H1 (cell line): ENCODE measurements at regions not wholly inside any gene's neighbourhood (a gene's known extent, or its start where the extent isn't known, plus 50 kb on each side); places are given as distances from the start of the nearest gene placed in this dataset.

Experiments
- CTCF ChIA-PET: fragments of 300-600 bp; sonication (Branson Sonifier 250); formaldehyde crosslinking; loops from one replicate; lab custom pipeline; 2021; ENCODE audit not compliant: partially characterized antibody; lab: Charles Lee
- POLR2A ChIA-PET: fragments of 300-600 bp; sonication (Branson Sonifier 250); formaldehyde crosslinking; loops from one replicate; lab custom pipeline; 2021; ENCODE audit warnings: inconsistent platforms; ENCODE audit not compliant: partially characterized antibody; lab: Charles Lee
- DNase-seq, 2 experiments: peaks; one replicate each; pipeline versions ENCODE4 v3.0.0 to v3.0.0-alpha.2; 2010 to 2022; ENCODE audit warnings: low spot score in 2 of 2, low read depth in 1 of 2, mixed read lengths in 1 of 2
- FAIRE-seq: peaks from 2 replicates; lab custom pipeline; 2011; peaks lifted over from hg19 to GRCh38; lab: Jason Lieb, UNC
- H2AFZ ChIP-seq: 2 replicates; pipeline ENCODE4 v1.8.1; 2012; ENCODE audit warnings: low read length, inconsistent platforms
- H2AK5ac ChIP-seq: 2 replicates; pipeline ENCODE4 v1.6.1; 2013; ENCODE audit warnings: low read depth, low read length
- H2BK120ac ChIP-seq: replicated peaks from 2 replicates; pipeline ENCODE3; 2013; ENCODE audit warnings: low read depth, low read length, inconsistent platforms
- H2BK12ac ChIP-seq: 2 replicates; pipeline ENCODE4 v1.6.1; 2013; ENCODE audit warnings: low read depth, low read length
- H2BK15ac ChIP-seq: 2 replicates; pipeline ENCODE4 v1.6.1; 2013; ENCODE audit warnings: low read length
- H2BK20ac ChIP-seq: 2 replicates; pipeline ENCODE4 v1.6.1; 2013; ENCODE audit warnings: low read length
- H2BK5ac ChIP-seq: 2 replicates; pipeline ENCODE4 v1.6.1; 2013; ENCODE audit warnings: low read depth, low read length
- H3K14ac ChIP-seq: 2 replicates; pipeline ENCODE4 v1.6.1; 2013; ENCODE audit warnings: inconsistent platforms; ENCODE audit not compliant: insufficient read length
- H3K18ac ChIP-seq: 2 replicates; pipeline ENCODE4 v1.6.1; 2013; ENCODE audit warnings: low read length; ENCODE audit errors: extremely low read depth
- H3K23ac ChIP-seq: 2 replicates; pipeline ENCODE4 v1.6.1; 2013; ENCODE audit warnings: inconsistent platforms; ENCODE audit not compliant: insufficient read length
- H3K23me2 ChIP-seq: 2 replicates; pipeline ENCODE4 v1.6.1; 2013; ENCODE audit warnings: low read depth, low read length
- H3K27ac ChIP-seq: 2 replicates; pipeline ENCODE4 v1.6.1; 2011; ENCODE audit warnings: low read depth, low read length, inconsistent platforms
- H3K27me3 ChIP-seq, 4 experiments: replicated peaks in 1 of 4; 1 replicate in 1 of 4; 2 replicates in 3 of 4; pipeline versions ENCODE4 v1.6.1 to v1.8.1; 2011 to 2013; ENCODE audit warnings: low read length in 3 of 4, mild to moderate bottlenecking in 3 of 4, inconsistent platforms in 2 of 4, mixed read lengths in 2 of 4, moderate library complexity in 1 of 4; ENCODE audit not compliant: control insufficient read depth in 3 of 4, insufficient read depth in 3 of 4; ENCODE audit errors: extremely low read depth in 1 of 4
- H3K36me3 ChIP-seq, 4 experiments: 2 replicates each; pipeline versions ENCODE4 v1.6.1 to v1.8.1; 2011 to 2013; ENCODE audit warnings: mild to moderate bottlenecking in 4 of 4, low read length in 3 of 4, moderate library complexity in 2 of 4, control low read depth in 1 of 4, inconsistent platforms in 1 of 4; ENCODE audit not compliant: insufficient read depth in 4 of 4, control insufficient read depth in 2 of 4
- H3K4ac ChIP-seq: replicated peaks from 2 replicates; pipeline ENCODE3; 2013; ENCODE audit warnings: low read length, low read depth, mixed read lengths, inconsistent platforms; ENCODE audit not compliant: insufficient read length
- H3K4me1 ChIP-seq, 4 experiments: replicated peaks in 1 of 4; 1 replicate in 1 of 4; 2 replicates in 3 of 4; pipeline versions ENCODE4 v1.6.1 to v1.8.1; 2011 to 2013; ENCODE audit warnings: low read length in 3 of 4, inconsistent platforms in 2 of 4, mixed read lengths in 1 of 4; ENCODE audit not compliant: insufficient read depth in 4 of 4, control insufficient read depth in 3 of 4
- H3K4me2 ChIP-seq, 2 experiments: 2 replicates each; pipeline versions ENCODE4 v1.6.1 to v1.8.1; 2011 to 2013; ENCODE audit warnings: low read depth in 2 of 2, low read length in 2 of 2, control low read depth in 1 of 2, inconsistent platforms in 1 of 2, mild to moderate bottlenecking in 1 of 2; ENCODE audit not compliant: insufficient read depth in 1 of 2
- H3K4me3 ChIP-seq, 4 experiments: fragments of 200-600, 300-600 bp in 1 of 4; sonication (generic), shearing (Covaris generic), sonication (Bioruptor Twin) in 1 of 4; 2 replicates each; pipeline versions ENCODE4 v1.5.1 to v1.8.1; 2011 to 2016; ENCODE audit warnings: low read length in 4 of 4, low read depth in 3 of 4, control low read depth in 2 of 4, inconsistent platforms in 2 of 4, mild to moderate bottlenecking in 2 of 4, mixed read lengths in 1 of 4, moderate library complexity in 1 of 4; ENCODE audit not compliant: insufficient read depth in 2 of 4; ENCODE audit errors: extremely low read depth in 1 of 4
- H3K56ac ChIP-seq: replicated peaks from 2 replicates; pipeline ENCODE3; 2013; ENCODE audit warnings: low read depth, mild to moderate bottlenecking, mixed read lengths, low read length, inconsistent platforms; ENCODE audit not compliant: insufficient read length
- H3K79me1 ChIP-seq: 2 replicates; pipeline ENCODE4 v1.6.1; 2013; ENCODE audit warnings: low read depth, low read length, control low read depth
- H3K79me2 ChIP-seq, 2 experiments: 2 replicates each; pipeline versions ENCODE4 v1.6.1 to v1.8.1; 2012 to 2013; ENCODE audit warnings: low read length in 2 of 2, mild to moderate bottlenecking in 2 of 2, inconsistent platforms in 1 of 2; ENCODE audit not compliant: insufficient read depth in 2 of 2, control insufficient read depth in 1 of 2
- H3K9ac ChIP-seq, 4 experiments: replicated peaks in 1 of 4; 1 replicate in 1 of 4; 2 replicates in 3 of 4; pipeline versions ENCODE4 v1.6.1 to v1.8.1; 2011 to 2013; ENCODE audit warnings: low read depth in 3 of 4, low read length in 3 of 4, control low read depth in 2 of 4, mild to moderate bottlenecking in 2 of 4, moderate library complexity in 2 of 4, inconsistent platforms in 1 of 4; ENCODE audit errors: extremely low read depth in 1 of 4
- H3K9me3 ChIP-seq, 2 experiments: 2 replicates each; pipeline versions ENCODE4 v1.6.1 to v1.8.1; 2012 to 2013; ENCODE audit warnings: mild to moderate bottlenecking in 2 of 2, moderate library complexity in 2 of 2, control low read depth in 1 of 2, inconsistent platforms in 1 of 2, low read depth in 1 of 2, low read length in 1 of 2, mixed read lengths in 1 of 2; ENCODE audit not compliant: insufficient read depth in 2 of 2
- H4K20me1 ChIP-seq, 2 experiments: replicated peaks in 1 of 2; 2 replicates each; pipeline versions ENCODE3 to v1.8.1; 2011 to 2013; ENCODE audit warnings: inconsistent platforms in 2 of 2, low read length in 2 of 2, mild to moderate bottlenecking in 1 of 2; ENCODE audit not compliant: insufficient read depth in 2 of 2, control insufficient read depth in 1 of 2
- H4K5ac ChIP-seq: 2 replicates; pipeline ENCODE4 v1.6.1; 2013; ENCODE audit warnings: low read length, low read depth, mixed read lengths, inconsistent platforms; ENCODE audit not compliant: insufficient read length
- H4K8ac ChIP-seq: 2 replicates; pipeline ENCODE4 v1.8.0; 2013; ENCODE audit warnings: mild to moderate bottlenecking, moderate library complexity, low read length, inconsistent platforms; ENCODE audit not compliant: insufficient read depth; ENCODE audit errors: extremely low read depth
- H4K91ac ChIP-seq: replicated peaks from 2 replicates; pipeline ENCODE3; 2013; ENCODE audit warnings: low read length, mixed read lengths, inconsistent platforms; ENCODE audit not compliant: insufficient read length
- RXRA ChIP-seq: IDR thresholded peaks from 2 replicates; pipeline ENCODE4 v1.6.1; 2011; ENCODE audit warnings: low read depth, mild to moderate bottlenecking, low read length, moderate library complexity; ENCODE audit not compliant: insufficient read depth
- WGBS, 2 experiments: shearing (Covaris generic) in 1 of 2; methylation state at CpG; one replicate each; pipeline versions ENCODE4 v1.1.6 to v1.1.7; 2013 to 2015; ENCODE audit warnings: low lambda C conversion rate in 2 of 2, mixed read lengths in 2 of 2, inconsistent platforms in 1 of 2, low coverage in 1 of 2, missing lambda C conversion rate in 1 of 2; ENCODE audit not compliant: insufficient replicate concordance in 2 of 2, insufficient coverage in 1 of 2, insufficient read length in 1 of 2; ENCODE audit errors: extremely low coverage in 1 of 2, missing lambda C conversion rate in 1 of 2; 5-methylcytosine and 5-hydroxymethylcytosine counted together

DNA sequence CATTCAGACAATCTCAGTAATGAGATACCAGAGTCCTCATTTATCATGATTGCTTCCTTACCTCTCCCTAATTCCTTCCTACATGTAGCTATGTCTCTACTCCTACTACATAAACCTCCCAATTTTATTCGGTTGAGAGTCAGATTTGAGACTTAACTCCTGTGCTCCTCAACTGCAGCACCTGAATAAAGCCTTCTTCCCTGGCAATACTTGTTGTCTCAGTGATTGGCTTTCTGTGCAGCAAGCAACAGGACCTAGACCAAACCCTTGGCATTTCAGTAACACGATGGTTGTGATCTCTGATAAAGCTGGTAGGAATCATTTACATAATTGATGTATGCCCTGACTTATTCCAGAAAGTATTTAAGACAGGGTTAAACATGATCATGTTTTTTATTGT lies 106.7 kb upstream of the NANOGP8 start:
- H4K20me1 ChIP-seq = no peaks in the 10 kb centered on the region
- peaks cover 18 to 23% of the 10 kb centered on the region in 2 experiments for H3K9me3 ChIP-seq
- no peak overlapping the region for H4K8ac ChIP-seq
- H2AFZ ChIP-seq = no peak overlapping the region
- no peak overlapping the region for H3K56ac ChIP-seq
- H3K4me3 ChIP-seq = no peak overlapping the region
- H2BK120ac ChIP-seq = no peak overlapping the region
- H2BK20ac ChIP-seq = no peak overlapping the region
- H3K27ac ChIP-seq = no peak overlapping the region
- peaks cover 0 to 7% (median 0%) of the 10 kb centered on the region in 4 experiments; a peak in 2 of 8 replicates for H3K36me3 ChIP-seq
- no peak overlapping the region for H3K9ac ChIP-seq
- no peak overlapping the region for H2BK12ac ChIP-seq
- no peak overlapping the region for H2AK5ac ChIP-seq
- H3K79me1 ChIP-seq = no peaks in the 10 kb centered on the region
- no peak overlapping the region for H3K18ac ChIP-seq
- H2BK15ac ChIP-seq = no peak overlapping the region
- no peaks in the 10 kb centered on the region for H3K79me2 ChIP-seq
- CTCF ChIA-PET = interaction anchor here (0.7 to 1.1 kb wide), 2 partner anchors 15 to 24 kb away, joined by 3 read pairs; no protein-coding TSS in a partner anchor
- WGBS, 2 experiments = 91% methylated on average over 2 of the region's 2 CpGs; no CpG with 5 or more reads in 1 of the 2 experiments
- no peak overlapping the region for H3K4ac ChIP-seq
- POLR2A ChIA-PET = no interaction called here
- FAIRE-seq (no peak), DNase-seq (no peak)
- no peak overlapping the region for H4K5ac ChIP-seq
- H3K23me2 ChIP-seq = no peaks in the 10 kb centered on the region
- no peak overlapping the region for H3K4me2 ChIP-seq
- H3K27me3 ChIP-seq = no peaks in the 10 kb centered on the region
- peaks cover 0 to 5% (median 0%) of the 10 kb centered on the region in 4 experiments; a peak in 3 of 7 replicates for H3K4me1 ChIP-seq
- no peak overlapping the region for H3K14ac ChIP-seq
- no peak overlapping the region for H3K23ac ChIP-seq
- H2BK5ac ChIP-seq = no peak overlapping the region
- no peak overlapping the region for H4K91ac ChIP-seq
- TF ChIP-seq RXRA = no peak
